ENCODE measurements at regions not wholly inside any gene's neighbourhood (a gene's known extent, or its start where the extent isn't known, plus 50 kb on each side); places are given as distances from the start of the nearest gene placed in this dataset.

GRCh38 chrX:95718746-95719145 is 965.9 kb upstream of the DIAPH2 start:
- no peak overlapping the region for H3K9ac ChIP-seq (ENCODE audit: insufficient read depth, low read depth, low read length)
- H3K79me2 ChIP-seq (ENCODE audit: insufficient read depth, low read length) = no peaks in the 10 kb centered on the region
- DNase-seq (ENCODE audit: low spot score) = no peak
- no TSS peak for BruUV-seq (replicated peaks)
- 6% methylated on average over 2 of the region's 4 CpGs for WGBS (ENCODE audit: low lambda C conversion rate)
- no peak overlapping the region for H3K4me3 ChIP-seq (replicated peaks in 1 of 3; ENCODE audit: insufficient read depth in 1 of 3, low read depth in 2 of 3, low read length in 3 of 3)
- in situ Hi-C loops (cut with HindIII; ENCODE audit: extremely low pct_ligation_motif_present, low pct_unique_long_range_greater_than_20kb) = no loop called here
- H3K36me3 ChIP-seq (replicated peaks in 1 of 2; ENCODE audit: control insufficient read depth in 1 of 2, insufficient read depth in 2 of 2, low read length in 2 of 2) = no peaks in the 10 kb centered on the region
- H3K4me2 ChIP-seq (ENCODE audit: low read depth, low read length) = no peak overlapping the region
- H3K27me3 ChIP-seq (ENCODE audit: control insufficient read depth in 1 of 2, insufficient read depth in 2 of 2, low read length in 2 of 2) = no peaks in the 10 kb centered on the region
- no peaks in the 10 kb centered on the region for H3K9me3 ChIP-seq (ENCODE audit: low read length)
- ChIA-PET POLR2A (no interaction called here), CTCF (ENCODE audit: low intra/inter-chr PET ratio, low total read pairs) (no interaction called here)
- no peak for ATAC-seq
- no peak for FAIRE-seq
- H4K20me1 ChIP-seq (ENCODE audit: insufficient read depth, low read length) = no peaks in the 10 kb centered on the region
- intact Hi-C loops (cut with micrococcal nuclease; ENCODE audit: unreplicated experiment) = no loop called here
- H2AFZ ChIP-seq (ENCODE audit: low read length) = no peak overlapping the region
- H3K4me1 ChIP-seq (ENCODE audit: insufficient read depth, low read length) = no peaks in the 10 kb centered on the region
- no peak overlapping the region for H3K27ac ChIP-seq (ENCODE audit: extremely low read length, insufficient read depth, low read length)
- TF ChIP-seq ZNF124 (CRISPR knock-in tag; IDR thresholded peaks at IDR 0.05) (no peak), SP2 (CRISPR knock-in tag; IDR thresholded peaks at IDR 0.05) (no peak), NAIF1 (CRISPR knock-in tag; IDR thresholded peaks at IDR 0.05; ENCODE audit: borderline replicate concordance) (no peak), GTF2F1 (IDR thresholded peaks at IDR 0.05; ENCODE audit: low read length) (no peak), ZBTB34 (CRISPR knock-in tag; IDR thresholded peaks at IDR 0.05) (no peak), NPAS2 (CRISPR knock-in tag; IDR thresholded peaks at IDR 0.05; ENCODE audit: borderline replicate concordance) (no peak), ZNF576 (CRISPR knock-in tag; IDR thresholded peaks at IDR 0.05) (no peak), ZNF280B (CRISPR knock-in tag; IDR thresholded peaks at IDR 0.05; ENCODE audit: borderline replicate concordance) (no peak), ZNF20 (CRISPR knock-in tag; IDR thresholded peaks at IDR 0.05) (no peak), EHMT2 (IDR thresholded peaks at IDR 0.05; ENCODE audit: borderline replicate concordance, low read depth, low read length) (no peak), THAP8 (CRISPR knock-in tag; IDR thresholded peaks at IDR 0.05; ENCODE audit: borderline replicate concordance) (no peak), SMAD1 (CRISPR knock-in tag; IDR thresholded peaks at IDR 0.05; ENCODE audit: borderline replicate concordance, low read depth) (no peak), GPN1 (CRISPR knock-in tag; IDR thresholded peaks at IDR 0.05; ENCODE audit: borderline replicate concordance) (no peak)

Data from HepG2 (cell line).